HEK293 (cell line): ENCODE measurements at regions not wholly inside any gene's neighbourhood (a gene's known extent, or its start where the extent isn't known, plus 50 kb on each side); places are given as distances from the start of the nearest gene placed in this dataset.

Experiments
- CTCF ChIA-PET: fragments of 350-600 bp; formaldehyde crosslinking; extraction: SDS; loops from one replicate; lab custom pipeline; 2021; ENCODE audit warnings: antibody characterized with exemption; lab: Yijun Ruan, JAX
- POLR2A ChIA-PET: fragments of 300-600 bp; formaldehyde crosslinking; extraction: SDS; loops from one replicate; lab custom pipeline; 2020; ENCODE audit warnings: antibody characterized with exemption, inconsistent platforms; lab: Yijun Ruan, JAX
- H3K27ac ChIP-seq: fragments of 200-500 bp; sonication (Bioruptor generic); 2 replicates; pipeline ENCODE4 v1.5.1; 2014; ENCODE audit warnings: low read depth, low read length, control low read depth, inconsistent platforms; ENCODE audit errors: extremely low read depth
- H3K36me3 ChIP-seq, 2 experiments: fragments of 200-500 bp in 1 of 2; sonication (Bioruptor generic) in 1 of 2; 1 replicate in 1 of 2; 2 replicates in 1 of 2; pipeline ENCODE4 v1.5.1; 2014 to 2017; ENCODE audit warnings: inconsistent platforms in 2 of 2, low read length in 2 of 2; ENCODE audit not compliant: control insufficient read depth in 2 of 2, insufficient read depth in 1 of 2
- H3K4me1 ChIP-seq: fragments of 200-500 bp; sonication (Bioruptor generic); 2 replicates; pipeline ENCODE4 v1.5.1; 2014; ENCODE audit warnings: mild to moderate bottlenecking, low read length, inconsistent platforms; ENCODE audit not compliant: control insufficient read depth, insufficient read depth
- H3K4me3 ChIP-seq: 2 replicates; pipeline ENCODE4 v1.5.1; 2011; ENCODE audit warnings: low read depth, mild to moderate bottlenecking, control low read depth, low read length, moderate library complexity
- H3K9me3 ChIP-seq: fragments of 200-500 bp; sonication (Bioruptor generic); 2 replicates; pipeline ENCODE4 v1.5.1; 2014; ENCODE audit warnings: low read depth, low read length, inconsistent platforms; ENCODE audit not compliant: control insufficient read depth, insufficient read depth
- OSR2 ChIP-seq: fragments of 450-650 bp; formaldehyde crosslinking; IDR thresholded peaks from 2 replicates; pipeline ENCODE4 v1.5.1; 2016; ENCODE audit warnings: missing biosample characterization, missing genetic modification characterization
- PATZ1 ChIP-seq: fragments of 450-650 bp; formaldehyde crosslinking; IDR thresholded peaks from 2 replicates; pipeline ENCODE4 v1.5.1; 2016; ENCODE audit warnings: missing biosample characterization, missing genetic modification characterization
- PRDM1 ChIP-seq: fragments of 450-650 bp; formaldehyde crosslinking; IDR thresholded peaks from 2 replicates; pipeline ENCODE4; 2016; ENCODE audit warnings: missing biosample characterization, missing genetic modification characterization
- SP2 ChIP-seq: fragments of 450-650 bp; formaldehyde crosslinking; IDR thresholded peaks from 2 replicates; pipeline ENCODE4 v1.5.1; 2016; ENCODE audit warnings: missing biosample characterization, missing genetic modification characterization
- ZBTB20 ChIP-seq: fragments of 450-650 bp; formaldehyde crosslinking; IDR thresholded peaks from 2 replicates; pipeline ENCODE4 v1.5.1; 2016; ENCODE audit warnings: missing biosample characterization, missing genetic modification characterization
- ZBTB49 ChIP-seq: fragments of 450-650 bp; formaldehyde crosslinking; IDR thresholded peaks from 2 replicates; pipeline ENCODE4 v1.5.1; 2016; ENCODE audit warnings: missing biosample characterization, missing genetic modification characterization, low read depth
- ZNF121 ChIP-seq: fragments of 450-650 bp; formaldehyde crosslinking; IDR thresholded peaks from 2 replicates; pipeline ENCODE4 v1.5.1; 2016; ENCODE audit warnings: missing biosample characterization, missing genetic modification characterization
- ZNF138 ChIP-seq: fragments of 450-650 bp; formaldehyde crosslinking; IDR thresholded peaks from 2 replicates; pipeline ENCODE4 v1.5.1; 2016; ENCODE audit warnings: missing biosample characterization, missing genetic modification characterization, borderline replicate concordance
- ZNF157 ChIP-seq: fragments of 450-650 bp; formaldehyde crosslinking; IDR thresholded peaks from 2 replicates; pipeline ENCODE4 v1.5.1; 2016; ENCODE audit warnings: missing biosample characterization, missing genetic modification characterization
- ZNF302 ChIP-seq: fragments of 450-650 bp; formaldehyde crosslinking; IDR thresholded peaks from 2 replicates; pipeline ENCODE4 v1.5.1; 2016; ENCODE audit warnings: missing biosample characterization, missing genetic modification characterization, low read depth
- ZNF335 ChIP-seq: fragments of 450-650 bp; formaldehyde crosslinking; conservative IDR thresholded peaks from 2 replicates; pipeline ENCODE4 v1.5.1; 2016; ENCODE audit warnings: missing biosample characterization, missing genetic modification characterization
- ZNF510 ChIP-seq: fragments of 450-650 bp; formaldehyde crosslinking; IDR thresholded peaks from 2 replicates; pipeline ENCODE4 v1.5.1; 2018; ENCODE audit warnings: mild to moderate bottlenecking, missing genetic modification characterization, missing biosample characterization; ENCODE audit not compliant: insufficient replicate concordance
- ZNF513 ChIP-seq: fragments of 450-650 bp; IDR thresholded peaks from 2 replicates; pipeline ENCODE4 v1.5.1; 2018; ENCODE audit warnings: missing biosample characterization, missing genetic modification characterization
- ZNF544 ChIP-seq: fragments of 450-650 bp; formaldehyde crosslinking; IDR thresholded peaks from 2 replicates; pipeline ENCODE4 v1.5.0; 2017; ENCODE audit warnings: missing biosample characterization, missing genetic modification characterization
- ZNF610 ChIP-seq: fragments of 450-650 bp; formaldehyde crosslinking; IDR thresholded peaks from 2 replicates; pipeline ENCODE4 v1.5.1; 2016; ENCODE audit warnings: missing biosample characterization, missing genetic modification characterization, borderline replicate concordance
- ZNF626 ChIP-seq: fragments of 450-650 bp; sonication (Bioruptor Pico); formaldehyde crosslinking; IDR thresholded peaks from 2 replicates; pipeline ENCODE4 v1.5.1; 2018; ENCODE audit warnings: missing biosample characterization, missing genetic modification characterization, inconsistent platforms
- ZNF704 ChIP-seq: fragments of 450-650 bp; formaldehyde crosslinking; IDR thresholded peaks from 2 replicates; pipeline ENCODE4 v1.5.1; 2016; ENCODE audit warnings: missing biosample characterization, missing genetic modification characterization
- ZNF76 ChIP-seq: fragments of 450-650 bp; formaldehyde crosslinking; IDR thresholded peaks from 2 replicates; pipeline ENCODE4; 2016; ENCODE audit warnings: low read depth, missing biosample characterization, missing genetic modification characterization, borderline replicate concordance
- ZSCAN18 ChIP-seq: fragments of 450-650 bp; formaldehyde crosslinking; IDR thresholded peaks from 2 replicates; pipeline ENCODE4 v1.5.1; 2016; ENCODE audit warnings: missing biosample characterization, missing genetic modification characterization

- Histone ChIP-seq H3K9me3 (no peaks in the 10 kb centered on the region), H3K4me1 (no peaks in the 10 kb centered on the region), H3K27ac (no peak overlapping the region), H3K4me3 (no peak overlapping the region), H3K36me3 (no peaks in the 10 kb centered on the region)
- no peak for TF ChIP-seq SP2
- no peak for TF ChIP-seq ZNF610 (tag by site-specific recombination)
- no peak for TF ChIP-seq ZNF626 (tag by site-specific recombination)
- no peak for TF ChIP-seq ZBTB20
- TF ChIP-seq ZSCAN18 (tag by site-specific recombination) = no peak
- no peak for TF ChIP-seq PRDM1
- no peak for TF ChIP-seq ZNF704
- no peak for TF ChIP-seq ZNF302 (tag by site-specific recombination)
- TF ChIP-seq OSR2 = no peak
- TF ChIP-seq ZNF138 = no peak
- TF ChIP-seq ZNF335 (tag by site-specific recombination) = no peak
- TF ChIP-seq PATZ1 (tag by site-specific recombination) = no peak
- TF ChIP-seq ZBTB49 (tag by site-specific recombination) = no peak
- no peak for TF ChIP-seq ZNF121 (tag by site-specific recombination)
- no peak for TF ChIP-seq ZNF513 (tag by site-specific recombination)
- no peak for TF ChIP-seq ZNF76 (tag by site-specific recombination)
- no peak for TF ChIP-seq ZNF510 (tag by site-specific recombination)
- TF ChIP-seq ZNF157 (tag by site-specific recombination) = no peak
- no peak for TF ChIP-seq ZNF544 (tag by site-specific recombination)
- ChIA-PET CTCF (interaction anchor here (0.6 kb wide), 2 partner anchors 99 to 114 kb away, joined by 3 to 5 read pairs; no protein-coding TSS in a partner anchor), POLR2A (no interaction called here)
These were observed 150.3 kb upstream of the LCORL start for GRCh38 chr4:18171896-18172295.
